ENCODE measurements at regions not wholly inside any gene's neighbourhood (a gene's known extent, or its start where the extent isn't known, plus 50 kb on each side); places are given as distances from the start of the nearest gene placed in this dataset.

DNA sequence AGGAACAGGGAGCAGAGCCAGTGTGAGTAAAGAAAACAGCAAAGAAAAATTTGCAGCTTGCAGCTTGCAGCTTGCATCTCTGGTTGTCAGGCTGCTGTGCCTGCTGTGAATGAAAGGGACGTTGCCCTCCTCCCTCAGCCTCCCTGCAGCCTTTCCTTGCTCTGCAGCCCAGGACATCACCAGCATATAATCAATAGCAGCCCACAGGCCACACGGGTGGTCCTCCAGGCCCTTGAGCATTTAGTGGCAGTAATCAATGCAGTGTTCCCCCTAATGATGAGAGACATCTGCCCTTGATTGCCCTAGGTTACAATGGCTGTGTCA, 122.2 kb upstream of the TACR1 start:
- Histone ChIP-seq H3K27ac (ENCODE audit: low read depth, low read length, poor library complexity, severe bottlenecking) (no peak overlapping the region), H3K4me1 (ENCODE audit: insufficient read depth, low read length, poor library complexity, severe bottlenecking) (no peaks in the 10 kb centered on the region), H3K4me2 (ENCODE audit: low read length) (no peak overlapping the region), H3K36me3 (ENCODE audit: insufficient read depth, low read length) (no peaks in the 10 kb centered on the region), H3K4me3 (ENCODE audit: low read depth, low read length, poor library complexity, severe bottlenecking) (no peak overlapping the region), H3K9me2 (ENCODE audit: insufficient read depth, low read length) (no peaks in the 10 kb centered on the region), H3K9me3 (ENCODE audit: low read length) (no peaks in the 10 kb centered on the region), H2AFZ (ENCODE audit: low read length) (no peak overlapping the region), H4K20me1 (ENCODE audit: insufficient read depth, low read length) (no peaks in the 10 kb centered on the region), H3K79me2 (ENCODE audit: insufficient read depth, low read depth, low read length) (no peaks in the 10 kb centered on the region)
- intact Hi-C loops (cut with micrococcal nuclease; ENCODE audit: unreplicated experiment) = no loop called here
- DNase-seq (ENCODE audit: low spot score) = no peak
- no TSS peak for BruUV-seq (replicated peaks)
- TF ChIP-seq EZH2phosphoT487 (IDR thresholded peaks at IDR 0.05; ENCODE audit: borderline replicate concordance, low read depth, low read length) = no peak
- TF ChIP-seq, protein P1, sequence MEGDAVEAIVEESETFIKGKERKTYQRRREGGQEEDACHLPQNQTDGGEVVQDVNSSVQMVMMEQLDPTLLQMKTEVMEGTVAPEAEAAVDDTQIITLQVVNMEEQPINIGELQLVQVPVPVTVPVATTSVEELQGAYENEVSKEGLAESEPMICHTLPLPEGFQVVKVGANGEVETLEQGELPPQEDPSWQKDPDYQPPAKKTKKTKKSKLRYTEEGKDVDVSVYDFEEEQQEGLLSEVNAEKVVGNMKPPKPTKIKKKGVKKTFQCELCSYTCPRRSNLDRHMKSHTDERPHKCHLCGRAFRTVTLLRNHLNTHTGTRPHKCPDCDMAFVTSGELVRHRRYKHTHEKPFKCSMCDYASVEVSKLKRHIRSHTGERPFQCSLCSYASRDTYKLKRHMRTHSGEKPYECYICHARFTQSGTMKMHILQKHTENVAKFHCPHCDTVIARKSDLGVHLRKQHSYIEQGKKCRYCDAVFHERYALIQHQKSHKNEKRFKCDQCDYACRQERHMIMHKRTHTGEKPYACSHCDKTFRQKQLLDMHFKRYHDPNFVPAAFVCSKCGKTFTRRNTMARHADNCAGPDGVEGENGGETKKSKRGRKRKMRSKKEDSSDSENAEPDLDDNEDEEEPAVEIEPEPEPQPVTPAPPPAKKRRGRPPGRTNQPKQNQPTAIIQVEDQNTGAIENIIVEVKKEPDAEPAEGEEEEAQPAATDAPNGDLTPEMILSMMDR (conservative IDR thresholded peaks at IDR 0.05; ENCODE audit: low read length) = no peak
- ChIA-PET CTCF (ENCODE audit: unreplicated experiment) (no interaction called here), POLR2A (interaction anchor here (1.1 kb wide), 1 partner anchor 22 kb away, joined by 3 read pairs; no protein-coding TSS in a partner anchor)

DNA sequence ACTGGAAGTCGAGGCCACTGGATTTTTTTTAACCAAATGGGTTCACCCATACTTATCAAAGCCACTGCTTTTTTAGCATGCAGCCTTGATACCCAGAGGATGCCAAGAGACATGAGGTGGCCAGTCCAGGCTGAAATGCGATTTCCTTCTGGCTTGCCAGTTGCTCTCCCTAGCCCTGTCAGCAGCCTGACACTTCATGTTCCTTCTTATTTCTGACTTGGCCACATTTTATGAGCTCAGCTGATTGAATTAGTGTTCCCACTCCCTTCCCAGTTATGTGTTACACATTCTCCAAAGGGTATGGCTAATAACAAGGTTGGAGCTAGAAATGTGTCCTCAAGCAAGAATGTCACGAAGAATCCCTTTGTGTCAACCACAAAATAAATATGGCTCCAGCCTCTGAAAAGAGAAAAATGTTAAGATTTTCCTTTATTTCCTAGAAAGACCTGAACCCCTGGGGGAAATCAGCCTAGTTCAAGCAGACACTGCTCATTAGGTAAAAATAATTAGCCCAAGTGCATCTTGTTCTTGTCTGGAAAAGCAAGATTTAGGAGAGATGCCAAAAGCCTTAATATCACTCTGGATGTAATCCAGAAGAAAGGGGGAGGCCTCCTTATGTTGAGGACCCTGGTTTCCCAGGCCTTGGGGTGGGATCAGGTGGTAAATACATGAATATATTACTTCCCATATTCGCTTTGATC, 121.7 kb upstream of the TACR1 start:
- Histone ChIP-seq H3K9me3 (ENCODE audit: low read length) (no peaks in the 10 kb centered on the region), H4K20me1 (ENCODE audit: insufficient read depth, low read length) (no peaks in the 10 kb centered on the region), H2AFZ (ENCODE audit: low read length) (no peak overlapping the region), H3K4me3 (ENCODE audit: low read depth, low read length, poor library complexity, severe bottlenecking) (no peak overlapping the region), H3K36me3 (ENCODE audit: insufficient read depth, low read length) (no peaks in the 10 kb centered on the region), H3K79me2 (ENCODE audit: insufficient read depth, low read depth, low read length) (no peaks in the 10 kb centered on the region), H3K9me2 (ENCODE audit: insufficient read depth, low read length) (no peaks in the 10 kb centered on the region), H3K4me1 (ENCODE audit: insufficient read depth, low read length, poor library complexity, severe bottlenecking) (no peaks in the 10 kb centered on the region), H3K4me2 (ENCODE audit: low read length) (no peak overlapping the region), H3K27ac (ENCODE audit: low read depth, low read length, poor library complexity, severe bottlenecking) (no peak overlapping the region)
- intact Hi-C loops (cut with micrococcal nuclease; ENCODE audit: unreplicated experiment) = no loop called here
- BruUV-seq (replicated peaks) = no TSS peak
- ChIA-PET POLR2A (no interaction called here), CTCF (ENCODE audit: unreplicated experiment) (no interaction called here)
- TF ChIP-seq EZH2phosphoT487 (IDR thresholded peaks at IDR 0.05; ENCODE audit: borderline replicate concordance, low read depth, low read length) = no peak
- TF ChIP-seq, protein P1 (conservative IDR thresholded peaks at IDR 0.05; ENCODE audit: low read length) = no peak
- no peak for DNase-seq (ENCODE audit: low spot score)

DNA sequence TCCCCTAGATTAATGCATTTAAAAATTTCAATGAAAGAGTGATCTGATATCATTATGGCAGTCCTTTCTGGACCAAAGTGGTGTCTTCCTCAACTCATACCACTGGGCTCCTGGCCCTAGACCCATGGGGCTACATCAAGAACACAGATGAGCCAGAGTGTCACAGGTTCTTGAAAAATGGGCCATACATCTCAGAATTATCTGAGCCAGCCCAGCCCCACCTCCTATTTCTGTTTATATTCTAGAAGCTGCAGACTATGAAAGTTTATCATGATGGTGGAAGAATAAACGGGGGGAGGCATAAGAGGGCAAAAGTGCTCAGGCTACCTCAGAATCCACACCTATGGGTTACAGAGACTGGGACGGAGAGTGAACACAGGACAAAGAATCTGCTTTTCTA, 120.6 kb upstream of the TACR1 start:
- no peaks in the 10 kb centered on the region for H3K36me3 ChIP-seq (ENCODE audit: insufficient read depth, low read length)
- CTCF ChIA-PET (ENCODE audit: unreplicated experiment) = no interaction called here
- POLR2A ChIA-PET = no interaction called here
- no peak overlapping the region for H3K27ac ChIP-seq (ENCODE audit: low read depth, low read length, poor library complexity, severe bottlenecking)
- H2AFZ ChIP-seq (ENCODE audit: low read length) = no peak overlapping the region
- intact Hi-C loops (cut with micrococcal nuclease; ENCODE audit: unreplicated experiment) = no loop called here
- no peak for TF ChIP-seq EZH2phosphoT487 (IDR thresholded peaks at IDR 0.05; ENCODE audit: borderline replicate concordance, low read depth, low read length)
- TF ChIP-seq, protein P1 (conservative IDR thresholded peaks at IDR 0.05; ENCODE audit: low read length) = no peak
- no peaks in the 10 kb centered on the region for H4K20me1 ChIP-seq (ENCODE audit: insufficient read depth, low read length)
- H3K9me2 ChIP-seq (ENCODE audit: insufficient read depth, low read length) = no peaks in the 10 kb centered on the region
- no peaks in the 10 kb centered on the region for H3K4me1 ChIP-seq (ENCODE audit: insufficient read depth, low read length, poor library complexity, severe bottlenecking)
- H3K4me3 ChIP-seq (ENCODE audit: low read depth, low read length, poor library complexity, severe bottlenecking) = no peak overlapping the region
- H3K79me2 ChIP-seq (ENCODE audit: insufficient read depth, low read depth, low read length) = no peaks in the 10 kb centered on the region
- BruUV-seq (replicated peaks) = no TSS peak
- no peak overlapping the region for H3K4me2 ChIP-seq (ENCODE audit: low read length)
- no peak for DNase-seq (ENCODE audit: low spot score)
- H3K9me3 ChIP-seq (ENCODE audit: low read length) = no peaks in the 10 kb centered on the region

All from OCI-LY7 (cell line).